ENCODE measurements at regions not wholly inside any gene's neighbourhood (a gene's known extent, or its start where the extent isn't known, plus 50 kb on each side); places are given as distances from the start of the nearest gene placed in this dataset.

- FAIRE-seq (no peak), ATAC-seq (no peak), DNase-seq (ENCODE audit: low read depth, low spot score) (no peak)
- Histone ChIP-seq H3K4me3 (no peak overlapping the region), H4K20me1 (ENCODE audit: control insufficient read depth, insufficient read depth) (no peaks in the 10 kb centered on the region), H3K9ac (ENCODE audit: control insufficient read depth, insufficient read depth, low read length) (no peak overlapping the region), H3K27ac (ENCODE audit: control insufficient read depth, insufficient read depth) (no peak overlapping the region), H3K4me2 (ENCODE audit: control insufficient read depth, insufficient read depth) (no peak overlapping the region), H3K36me3 (ENCODE audit: control insufficient read depth in 2 of 2, insufficient read depth in 2 of 2, low read length in 1 of 2) (no peaks in the 10 kb centered on the region), H3K79me2 (ENCODE audit: control insufficient read depth, insufficient read depth, low read length) (no peaks in the 10 kb centered on the region), H2AFZ (ENCODE audit: control insufficient read depth, low read depth, low read length) (no peak overlapping the region), H3K27me3 (replicated peaks in 1 of 2; ENCODE audit: control insufficient read depth in 2 of 2, insufficient read depth in 2 of 2, low read length in 1 of 2) (no peaks in the 10 kb centered on the region; a peak in 1 of 4 replicates), H3K4me1 (ENCODE audit: control insufficient read depth, insufficient read depth, low read length) (no peaks in the 10 kb centered on the region), H3K9me3 (replicated peaks; ENCODE audit: control insufficient read depth, insufficient read depth, low read length) (no peaks in the 10 kb centered on the region)
- POLR2A ChIA-PET: no interaction called here
- TF ChIP-seq RBBP5 (conservative IDR thresholded peaks at IDR 0.05) (no peak), SIX5 (IDR thresholded peaks at IDR 0.05; ENCODE audit: low read depth, low read length, severe bottlenecking) (no peak), MEF2B (IDR thresholded peaks at IDR 0.05; ENCODE audit: partially characterized antibody, poor library complexity, severe bottlenecking) (no peak), MXI1 (IDR thresholded peaks at IDR 0.05; ENCODE audit: low read depth, low read length) (no peak), STAT3 (IDR thresholded peaks at IDR 0.05; ENCODE audit: low read depth, low read length) (no peak), ZNF622 (IDR thresholded peaks at IDR 0.05) (no peak), POLR2A (IDR thresholded peaks at IDR 0.05; ENCODE audit: low read depth, low read length) (no peak), ZNF384 (IDR thresholded peaks at IDR 0.05; ENCODE audit: borderline replicate concordance, low read depth, low read length) (no peak), STAT1 (conservative IDR thresholded peaks at IDR 0.05) (no peak), RELA (IDR thresholded peaks at IDR 0.05; ENCODE audit: borderline replicate concordance, partially characterized antibody) (no peak), SMC3 (IDR thresholded peaks at IDR 0.05; ENCODE audit: borderline replicate concordance, low read length) (no peak)
- TF ChIP-seq, protein P1, sequence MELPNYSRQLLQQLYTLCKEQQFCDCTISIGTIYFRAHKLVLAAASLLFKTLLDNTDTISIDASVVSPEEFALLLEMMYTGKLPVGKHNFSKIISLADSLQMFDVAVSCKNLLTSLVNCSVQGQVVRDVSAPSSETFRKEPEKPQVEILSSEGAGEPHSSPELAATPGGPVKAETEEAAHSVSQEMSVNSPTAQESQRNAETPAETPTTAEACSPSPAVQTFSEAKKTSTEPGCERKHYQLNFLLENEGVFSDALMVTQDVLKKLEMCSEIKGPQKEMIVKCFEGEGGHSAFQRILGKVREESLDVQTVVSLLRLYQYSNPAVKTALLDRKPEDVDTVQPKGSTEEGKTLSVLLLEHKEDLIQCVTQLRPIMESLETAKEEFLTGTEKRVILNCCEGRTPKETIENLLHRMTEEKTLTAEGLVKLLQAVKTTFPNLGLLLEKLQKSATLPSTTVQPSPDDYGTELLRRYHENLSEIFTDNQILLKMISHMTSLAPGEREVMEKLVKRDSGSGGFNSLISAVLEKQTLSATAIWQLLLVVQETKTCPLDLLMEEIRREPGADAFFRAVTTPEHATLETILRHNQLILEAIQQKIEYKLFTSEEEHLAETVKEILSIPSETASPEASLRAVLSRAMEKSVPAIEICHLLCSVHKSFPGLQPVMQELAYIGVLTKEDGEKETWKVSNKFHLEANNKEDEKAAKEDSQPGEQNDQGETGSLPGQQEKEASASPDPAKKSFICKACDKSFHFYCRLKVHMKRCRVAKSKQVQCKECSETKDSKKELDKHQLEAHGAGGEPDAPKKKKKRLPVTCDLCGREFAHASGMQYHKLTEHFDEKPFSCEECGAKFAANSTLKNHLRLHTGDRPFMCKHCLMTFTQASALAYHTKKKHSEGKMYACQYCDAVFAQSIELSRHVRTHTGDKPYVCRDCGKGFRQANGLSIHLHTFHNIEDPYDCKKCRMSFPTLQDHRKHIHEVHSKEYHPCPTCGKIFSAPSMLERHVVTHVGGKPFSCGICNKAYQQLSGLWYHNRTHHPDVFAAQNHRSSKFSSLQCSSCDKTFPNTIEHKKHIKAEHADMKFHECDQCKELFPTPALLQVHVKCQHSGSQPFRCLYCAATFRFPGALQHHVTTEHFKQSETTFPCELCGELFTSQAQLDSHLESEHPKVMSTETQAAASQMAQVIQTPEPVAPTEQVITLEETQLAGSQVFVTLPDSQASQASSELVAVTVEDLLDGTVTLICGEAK (IDR thresholded peaks at IDR 0.05; ENCODE audit: borderline replicate concordance): no peak
- TF ChIP-seq, protein P2, sequence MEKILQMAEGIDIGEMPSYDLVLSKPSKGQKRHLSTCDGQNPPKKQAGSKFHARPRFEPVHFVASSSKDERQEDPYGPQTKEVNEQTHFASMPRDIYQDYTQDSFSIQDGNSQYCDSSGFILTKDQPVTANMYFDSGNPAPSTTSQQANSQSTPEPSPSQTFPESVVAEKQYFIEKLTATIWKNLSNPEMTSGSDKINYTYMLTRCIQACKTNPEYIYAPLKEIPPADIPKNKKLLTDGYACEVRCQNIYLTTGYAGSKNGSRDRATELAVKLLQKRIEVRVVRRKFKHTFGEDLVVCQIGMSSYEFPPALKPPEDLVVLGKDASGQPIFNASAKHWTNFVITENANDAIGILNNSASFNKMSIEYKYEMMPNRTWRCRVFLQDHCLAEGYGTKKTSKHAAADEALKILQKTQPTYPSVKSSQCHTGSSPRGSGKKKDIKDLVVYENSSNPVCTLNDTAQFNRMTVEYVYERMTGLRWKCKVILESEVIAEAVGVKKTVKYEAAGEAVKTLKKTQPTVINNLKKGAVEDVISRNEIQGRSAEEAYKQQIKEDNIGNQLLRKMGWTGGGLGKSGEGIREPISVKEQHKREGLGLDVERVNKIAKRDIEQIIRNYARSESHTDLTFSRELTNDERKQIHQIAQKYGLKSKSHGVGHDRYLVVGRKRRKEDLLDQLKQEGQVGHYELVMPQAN (conservative IDR thresholded peaks at IDR 0.05): no peak
- TF ChIP-seq, protein P3, sequence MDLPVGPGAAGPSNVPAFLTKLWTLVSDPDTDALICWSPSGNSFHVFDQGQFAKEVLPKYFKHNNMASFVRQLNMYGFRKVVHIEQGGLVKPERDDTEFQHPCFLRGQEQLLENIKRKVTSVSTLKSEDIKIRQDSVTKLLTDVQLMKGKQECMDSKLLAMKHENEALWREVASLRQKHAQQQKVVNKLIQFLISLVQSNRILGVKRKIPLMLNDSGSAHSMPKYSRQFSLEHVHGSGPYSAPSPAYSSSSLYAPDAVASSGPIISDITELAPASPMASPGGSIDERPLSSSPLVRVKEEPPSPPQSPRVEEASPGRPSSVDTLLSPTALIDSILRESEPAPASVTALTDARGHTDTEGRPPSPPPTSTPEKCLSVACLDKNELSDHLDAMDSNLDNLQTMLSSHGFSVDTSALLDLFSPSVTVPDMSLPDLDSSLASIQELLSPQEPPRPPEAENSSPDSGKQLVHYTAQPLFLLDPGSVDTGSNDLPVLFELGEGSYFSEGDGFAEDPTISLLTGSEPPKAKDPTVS (IDR thresholded peaks at IDR 0.05; ENCODE audit: low read depth, low read length): no peak
- TF ChIP-seq, protein P4, sequence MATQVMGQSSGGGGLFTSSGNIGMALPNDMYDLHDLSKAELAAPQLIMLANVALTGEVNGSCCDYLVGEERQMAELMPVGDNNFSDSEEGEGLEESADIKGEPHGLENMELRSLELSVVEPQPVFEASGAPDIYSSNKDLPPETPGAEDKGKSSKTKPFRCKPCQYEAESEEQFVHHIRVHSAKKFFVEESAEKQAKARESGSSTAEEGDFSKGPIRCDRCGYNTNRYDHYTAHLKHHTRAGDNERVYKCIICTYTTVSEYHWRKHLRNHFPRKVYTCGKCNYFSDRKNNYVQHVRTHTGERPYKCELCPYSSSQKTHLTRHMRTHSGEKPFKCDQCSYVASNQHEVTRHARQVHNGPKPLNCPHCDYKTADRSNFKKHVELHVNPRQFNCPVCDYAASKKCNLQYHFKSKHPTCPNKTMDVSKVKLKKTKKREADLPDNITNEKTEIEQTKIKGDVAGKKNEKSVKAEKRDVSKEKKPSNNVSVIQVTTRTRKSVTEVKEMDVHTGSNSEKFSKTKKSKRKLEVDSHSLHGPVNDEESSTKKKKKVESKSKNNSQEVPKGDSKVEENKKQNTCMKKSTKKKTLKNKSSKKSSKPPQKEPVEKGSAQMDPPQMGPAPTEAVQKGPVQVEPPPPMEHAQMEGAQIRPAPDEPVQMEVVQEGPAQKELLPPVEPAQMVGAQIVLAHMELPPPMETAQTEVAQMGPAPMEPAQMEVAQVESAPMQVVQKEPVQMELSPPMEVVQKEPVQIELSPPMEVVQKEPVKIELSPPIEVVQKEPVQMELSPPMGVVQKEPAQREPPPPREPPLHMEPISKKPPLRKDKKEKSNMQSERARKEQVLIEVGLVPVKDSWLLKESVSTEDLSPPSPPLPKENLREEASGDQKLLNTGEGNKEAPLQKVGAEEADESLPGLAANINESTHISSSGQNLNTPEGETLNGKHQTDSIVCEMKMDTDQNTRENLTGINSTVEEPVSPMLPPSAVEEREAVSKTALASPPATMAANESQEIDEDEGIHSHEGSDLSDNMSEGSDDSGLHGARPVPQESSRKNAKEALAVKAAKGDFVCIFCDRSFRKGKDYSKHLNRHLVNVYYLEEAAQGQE (IDR thresholded peaks at IDR 0.05; ENCODE audit: low read depth, low read length): no peak
- intact Hi-C loops (cut with micrococcal nuclease; ENCODE audit: unreplicated experiment): no loop called here
- in situ Hi-C loops (cut with MboI): no loop called here
- 0% methylated on average over 3 of the region's 3 CpGs for WGBS (ENCODE audit: insufficient coverage, insufficient replicate concordance, low lambda C conversion rate, missing lambda C conversion rate)
- SMC1A ChIA-PET (ENCODE audit: uncharacterized antibody, unreplicated experiment): no interaction called here
- RAD21 ChIA-PET (ENCODE audit: unreplicated experiment): no interaction called here
- no TSS peak for BruUV-seq (replicated peaks)
- CTCF ChIA-PET: no interaction called here
Measured at GRCh38 chr4:81954271-81954670, 419.5 kb downstream of the HNRNPD start.

Data from GM12878 (cell line).